Activated T-cell treated with anti-CD3 and anti-CD28 coated beads, Interleukin-2, amount 50 U/mL, for 72 hours (primary cell): ENCODE measurements at regions not wholly inside any gene's neighbourhood (a gene's known extent, or its start where the extent isn't known, plus 50 kb on each side); places are given as distances from the start of the nearest gene placed in this dataset.
"Not testable (repeated sequence)": the region's sequence is repeated elsewhere in the genome, so short reads cannot be mapped to it uniquely, and the experiment has no call there.

ENCODE experiments used
- ATAC-seq, 2 donors: fragments of 150-1000 bp; cut with Tn5 transposase; replicated peaks in 1 of 2; 2 replicates each; pipeline ENCODE4 v1.10.0; 2021; ENCODE audit warnings: moderate library complexity in 2 of 2, mild to moderate bottlenecking in 1 of 2
- DNase-seq, 2 donors: peaks; one replicate each; pipeline ENCODE4 v3.0.0; 2021 to 2022; ENCODE audit warnings: mixed read lengths in 1 of 2
- H3K27ac Mint-ChIP-seq: one replicate; pipeline ENCODE4 v1.8.0; 2022; ENCODE audit warnings: mild to moderate bottlenecking, moderate library complexity, mixed read lengths
- H3K27me3 Mint-ChIP-seq: one replicate; pipeline ENCODE4 v1.8.0; 2022; ENCODE audit warnings: low read depth, mixed read lengths
- H3K36me3 Mint-ChIP-seq, 2 donors: one replicate each; pipeline ENCODE4 v1.8.0; 2022; ENCODE audit warnings: mixed read lengths in 2 of 2, mild to moderate bottlenecking in 1 of 2; ENCODE audit not compliant: insufficient read depth in 2 of 2
- H3K4me1 Mint-ChIP-seq: one replicate; pipeline ENCODE4 v1.8.0; 2022; ENCODE audit warnings: low read depth, mixed read lengths
- H3K4me3 Mint-ChIP-seq, 2 donors: one replicate each; pipeline ENCODE4 v1.8.0; 2022; ENCODE audit warnings: mild to moderate bottlenecking in 2 of 2, mixed read lengths in 2 of 2, moderate library complexity in 2 of 2
- H3K9me3 Mint-ChIP-seq, 2 donors: one replicate each; pipeline ENCODE4 v1.8.0; 2022; ENCODE audit warnings: mixed read lengths in 2 of 2

- no peak for ATAC-seq
- Mint-ChIP-seq H3K36me3 (no peaks in the 10 kb centered on the region), H3K4me3 (no peak overlapping the region), H3K27ac (no peak overlapping the region), H3K4me1 (no peaks in the 10 kb centered on the region), H3K9me3 (peaks cover 3 to 4% of the 10 kb centered on the region in 2 donors), H3K27me3 (no peaks in the 10 kb centered on the region)
- no peak for DNase-seq
Observed at GRCh38 chr5:164317676-164318075, 812.3 kb downstream of the MAT2B start.

- DNase-seq: no peak
- no peaks in the 10 kb centered on the region for H3K4me1 Mint-ChIP-seq
- no peak for ATAC-seq
- no peaks in the 10 kb centered on the region for H3K27me3 Mint-ChIP-seq
- no peaks in the 10 kb centered on the region for H3K36me3 Mint-ChIP-seq
- no peak overlapping the region for H3K27ac Mint-ChIP-seq
- no peak overlapping the region for H3K4me3 Mint-ChIP-seq
- H3K9me3 Mint-ChIP-seq: peaks cover 2 to 4% of the 10 kb centered on the region in 2 donors
Observed at GRCh38 chr5:164319161-164319560, 813.7 kb downstream of the MAT2B start.

DNA sequence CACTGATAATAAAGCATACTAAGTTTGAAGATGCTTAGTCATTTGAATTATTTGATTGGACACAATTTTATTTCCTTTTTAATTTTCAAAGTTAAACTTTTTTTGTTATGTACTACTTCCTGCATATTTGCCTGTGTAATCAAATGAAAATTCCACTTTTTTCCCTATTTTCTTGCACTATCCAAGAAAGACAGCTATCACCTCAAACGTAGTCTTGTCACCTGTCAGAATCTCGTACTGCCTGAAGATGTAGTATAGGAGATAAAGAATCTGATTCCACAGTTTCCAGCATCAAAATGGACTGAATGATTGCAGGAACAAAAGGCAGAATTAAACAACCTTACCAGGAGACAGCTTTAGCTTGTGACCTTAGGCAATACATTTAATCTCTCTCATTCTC is 818.8 kb downstream of the MAT2B start:
- Mint-ChIP-seq H3K4me1 (no peaks in the 10 kb centered on the region), H3K27ac (no peak overlapping the region), H3K27me3 (no peaks in the 10 kb centered on the region), H3K9me3 (peaks cover 8 to 13% of the 10 kb centered on the region in 2 donors), H3K36me3 (no peaks in the 10 kb centered on the region), H3K4me3 (no peak overlapping the region)
- ATAC-seq: no peak
- no peak for DNase-seq

DNA sequence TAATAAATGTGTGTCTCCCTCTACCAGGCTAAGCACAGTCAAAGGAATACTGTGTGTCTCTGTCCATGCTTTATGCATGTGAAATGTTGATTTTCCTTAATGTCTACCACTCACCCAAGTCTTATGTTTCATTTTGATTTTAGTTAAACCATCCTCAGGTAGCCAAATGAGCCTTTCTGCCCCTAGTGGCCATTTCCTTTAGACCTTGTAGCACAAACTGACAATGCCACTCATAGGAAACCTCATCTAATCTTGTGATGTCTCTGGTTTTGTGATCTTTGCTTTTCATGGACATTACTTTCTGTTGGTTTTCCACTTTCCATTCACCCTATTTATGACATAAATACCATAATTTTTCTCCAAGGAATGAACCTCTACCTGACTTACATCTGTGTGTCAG is 820.8 kb downstream of the MAT2B start:
- Mint-ChIP-seq H3K27ac (no peak overlapping the region), H3K4me3 (no peak overlapping the region), H3K36me3 (no peaks in the 10 kb centered on the region), H3K9me3 (peaks cover 7 to 10% of the 10 kb centered on the region in 2 donors), H3K4me1 (no peaks in the 10 kb centered on the region), H3K27me3 (no peaks in the 10 kb centered on the region)
- DNase-seq: no peak
- no peak for ATAC-seq

DNA sequence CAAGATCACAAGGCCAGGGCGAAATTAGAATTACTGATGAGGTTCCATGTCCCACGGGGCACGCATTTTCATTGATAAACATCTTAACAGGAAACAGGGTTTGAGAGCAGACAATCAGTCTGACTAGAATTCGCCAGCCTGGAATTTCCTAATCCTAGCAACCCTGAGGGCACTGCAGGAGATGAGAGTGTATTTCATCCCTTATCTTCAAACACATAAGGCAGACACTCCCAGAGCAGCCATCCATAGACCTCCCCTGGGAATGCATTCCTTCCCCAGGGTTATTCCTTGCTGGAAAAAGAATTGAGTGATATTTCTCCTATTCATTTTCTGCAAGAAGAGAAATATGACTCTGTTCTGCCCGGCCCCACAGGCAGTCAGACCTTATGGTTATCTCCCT is 821.7 kb downstream of the MAT2B start:
- DNase-seq, H3K4me3 Mint-ChIP-seq, H3K27ac Mint-ChIP-seq, H3K27me3 Mint-ChIP-seq, H3K4me1 Mint-ChIP-seq, ATAC-seq, H3K36me3 Mint-ChIP-seq, H3K9me3 Mint-ChIP-seq: not testable (repeated sequence)

DNA sequence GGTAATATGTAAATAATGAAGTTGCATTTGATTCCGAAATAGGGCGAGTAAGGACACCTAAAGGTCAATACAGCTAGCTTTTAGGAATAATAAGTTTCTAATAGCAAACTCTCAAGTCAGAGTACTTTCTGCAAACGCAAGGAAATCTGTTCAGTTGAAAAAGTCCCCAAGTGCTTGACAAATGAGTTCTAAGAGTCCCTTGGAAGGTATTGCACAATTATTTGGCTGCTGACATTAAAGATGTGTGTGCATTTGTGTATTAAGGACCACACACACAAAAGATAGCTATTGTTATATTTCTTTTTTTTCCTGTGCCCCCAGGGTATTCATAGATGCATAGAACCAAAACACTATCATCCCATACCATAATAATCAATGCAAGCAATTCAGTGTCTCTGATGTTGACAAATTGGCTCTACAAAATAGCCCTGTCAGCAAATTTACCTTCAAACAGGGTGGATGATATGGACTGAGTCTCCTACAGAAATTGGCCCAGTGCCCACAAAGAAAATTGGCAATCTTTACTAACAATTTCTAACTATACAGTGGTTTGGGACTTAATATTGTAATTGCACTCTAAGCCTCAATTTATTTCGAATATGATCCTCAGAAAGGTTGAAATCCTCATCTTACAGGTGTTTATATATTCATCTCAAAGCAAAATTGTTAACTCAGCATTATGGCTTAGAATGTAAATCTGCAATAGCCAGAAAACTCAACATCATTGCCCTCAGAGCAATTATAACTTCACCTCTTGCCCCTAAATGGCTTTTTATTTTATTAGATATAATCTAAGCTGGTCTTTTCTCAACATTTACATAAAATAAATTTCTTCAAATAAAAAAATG is 827.2 kb downstream of the MAT2B start:
- DNase-seq (no peak), ATAC-seq (no peak)
- H3K27ac Mint-ChIP-seq: no peak overlapping the region
- no peak overlapping the region for H3K4me3 Mint-ChIP-seq
- H3K27me3 Mint-ChIP-seq: no peaks in the 10 kb centered on the region
- no peaks in the 10 kb centered on the region for H3K36me3 Mint-ChIP-seq
- H3K9me3 Mint-ChIP-seq: peaks cover 0 to 4% of the 10 kb centered on the region in 2 donors
- H3K4me1 Mint-ChIP-seq: no peaks in the 10 kb centered on the region

- Mint-ChIP-seq H3K9me3 (peaks cover 4 to 6% of the 10 kb centered on the region in 2 donors), H3K4me3 (no peak overlapping the region), H3K27ac (no peak overlapping the region), H3K27me3 (no peaks in the 10 kb centered on the region), H3K36me3 (peaks cover 0 to 1% of the 10 kb centered on the region in 2 donors), H3K4me1 (no peaks in the 10 kb centered on the region)
- DNase-seq (no peak), ATAC-seq (no peak)
Observed at GRCh38 chr5:164335837-164336236, 830.4 kb downstream of the MAT2B start.

DNA sequence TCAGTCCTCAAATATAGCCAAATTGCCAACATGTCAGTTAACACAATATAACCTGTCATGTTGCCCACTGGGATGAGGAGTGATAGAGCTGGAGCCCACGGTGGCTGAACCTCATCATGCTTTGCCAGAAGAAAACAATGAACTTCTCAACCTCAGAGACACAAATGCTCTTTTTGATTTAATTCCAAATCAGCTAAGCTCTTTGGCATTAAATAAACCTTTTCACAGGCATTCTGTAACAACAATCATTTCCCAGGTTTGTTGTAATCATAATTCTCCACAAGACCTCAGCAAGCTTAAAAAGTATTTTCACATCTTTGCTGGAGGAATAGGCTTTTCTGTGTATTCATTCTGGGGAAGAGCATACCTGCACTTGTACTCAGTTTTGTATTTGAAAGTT is 830.9 kb downstream of the MAT2B start:
- Mint-ChIP-seq H3K9me3 (peaks cover 4 to 6% of the 10 kb centered on the region in 2 donors), H3K27ac (no peak overlapping the region)

DNA sequence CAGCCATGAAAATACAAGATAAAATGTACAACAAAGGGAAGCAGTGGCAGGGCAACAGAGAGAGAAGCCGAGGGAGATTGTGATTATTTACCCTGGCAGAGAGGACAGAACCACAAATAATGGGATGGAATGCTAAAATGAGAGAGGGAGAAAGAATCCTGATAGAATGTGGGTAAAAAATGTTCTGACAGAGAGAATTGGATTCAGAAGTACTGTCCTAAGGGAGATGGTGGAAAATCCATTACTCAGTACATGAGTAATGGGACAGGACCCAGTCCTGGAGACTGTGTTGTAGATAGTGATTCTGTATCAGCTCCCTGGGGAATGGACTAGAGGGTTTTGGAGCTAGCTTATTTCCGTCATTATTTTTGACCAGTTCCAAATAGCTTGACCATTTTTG is 831.5 kb downstream of the MAT2B start:
- peaks cover 4 to 6% of the 10 kb centered on the region in 2 donors for H3K9me3 Mint-ChIP-seq
- no peaks in the 10 kb centered on the region for H3K4me1 Mint-ChIP-seq
- H3K36me3 Mint-ChIP-seq: peaks cover 0 to 1% of the 10 kb centered on the region in 2 donors
- ATAC-seq (no peak), DNase-seq (no peak)
- H3K27me3 Mint-ChIP-seq: no peaks in the 10 kb centered on the region
- H3K27ac Mint-ChIP-seq: no peak overlapping the region
- H3K4me3 Mint-ChIP-seq: no peak overlapping the region

More for the DNA sequence above, 830.9 kb downstream of the MAT2B start:
- no peaks in the 10 kb centered on the region for H3K27me3 Mint-ChIP-seq
- DNase-seq (no peak), ATAC-seq (no peak)
- H3K4me3 Mint-ChIP-seq: no peak overlapping the region
- H3K4me1 Mint-ChIP-seq: no peaks in the 10 kb centered on the region
- peaks cover 0 to 1% of the 10 kb centered on the region in 2 donors for H3K36me3 Mint-ChIP-seq

DNA sequence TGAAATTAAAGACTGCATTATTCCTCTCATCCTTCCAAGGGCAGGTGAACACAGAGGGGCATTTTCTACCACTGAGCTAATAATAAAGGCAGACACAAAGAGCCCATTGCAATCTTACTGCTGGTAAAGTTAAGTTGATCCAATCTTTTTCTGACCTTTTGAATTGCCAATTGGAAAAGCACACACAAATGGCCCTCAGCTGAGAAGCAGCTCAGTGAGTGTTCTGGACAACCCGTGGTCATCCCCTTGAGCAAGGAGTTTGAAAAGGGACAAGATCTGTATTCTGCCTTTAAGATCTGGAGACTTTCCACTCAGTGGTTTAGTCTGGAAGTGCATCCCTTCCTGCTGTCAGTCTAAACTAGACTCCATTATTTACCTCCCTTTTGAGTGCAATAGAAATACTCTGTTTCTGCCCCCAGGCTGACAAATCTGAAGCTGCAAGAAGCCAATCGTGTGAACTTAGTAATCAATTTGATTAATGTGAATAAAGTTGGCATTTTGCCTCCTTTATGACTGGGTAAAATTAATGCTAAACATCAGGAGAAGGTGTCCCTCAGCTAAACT is 835.7 kb downstream of the MAT2B start:
- peaks cover 4 to 6% of the 10 kb centered on the region in 2 donors for H3K9me3 Mint-ChIP-seq
- H3K27me3 Mint-ChIP-seq: no peaks in the 10 kb centered on the region
- ATAC-seq (no peak), DNase-seq (no peak)
- no peak overlapping the region for H3K27ac Mint-ChIP-seq
- H3K36me3 Mint-ChIP-seq: peaks cover 0 to 1% of the 10 kb centered on the region in 2 donors
- H3K4me1 Mint-ChIP-seq: no peaks in the 10 kb centered on the region
- no peak overlapping the region for H3K4me3 Mint-ChIP-seq

DNA sequence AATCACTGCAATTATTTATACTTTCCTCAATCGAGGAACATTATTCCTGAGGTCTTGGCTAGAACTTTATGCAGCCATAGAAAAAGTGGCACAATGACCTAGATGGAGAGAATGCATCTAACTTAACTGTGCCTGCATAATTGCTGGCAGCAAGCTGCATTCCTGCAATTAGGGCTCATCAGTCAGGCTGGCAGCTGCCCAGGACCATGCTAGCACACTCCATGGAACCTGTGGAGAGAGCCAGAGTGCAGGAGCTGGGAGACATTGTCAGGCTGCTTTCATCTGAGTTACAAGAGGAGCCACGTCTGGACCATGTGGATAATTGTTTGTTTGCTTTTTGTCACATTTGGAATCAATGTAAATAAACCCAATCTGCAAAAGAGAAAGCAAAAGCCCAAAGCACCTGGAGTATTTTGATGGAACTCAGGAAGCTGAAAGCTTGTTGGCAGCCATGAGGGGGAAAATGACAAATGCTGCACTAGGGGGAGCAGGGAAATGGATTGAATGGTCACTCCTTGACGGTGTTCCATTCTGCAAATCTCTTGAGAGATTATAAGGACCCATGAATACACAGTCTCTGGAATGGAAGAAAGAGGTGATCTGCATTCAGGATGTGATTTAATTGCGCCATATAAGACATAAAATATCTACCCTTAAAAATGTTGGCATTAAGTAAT is 839.9 kb downstream of the MAT2B start:
- DNase-seq (no peak), ATAC-seq (no peak)
- no peak overlapping the region for H3K4me3 Mint-ChIP-seq
- H3K27ac Mint-ChIP-seq: no peak overlapping the region
- H3K9me3 Mint-ChIP-seq: peaks cover 0 to 2% of the 10 kb centered on the region in 2 donors
- H3K27me3 Mint-ChIP-seq: no peaks in the 10 kb centered on the region
- no peaks in the 10 kb centered on the region for H3K36me3 Mint-ChIP-seq
- H3K4me1 Mint-ChIP-seq: no peaks in the 10 kb centered on the region

DNA sequence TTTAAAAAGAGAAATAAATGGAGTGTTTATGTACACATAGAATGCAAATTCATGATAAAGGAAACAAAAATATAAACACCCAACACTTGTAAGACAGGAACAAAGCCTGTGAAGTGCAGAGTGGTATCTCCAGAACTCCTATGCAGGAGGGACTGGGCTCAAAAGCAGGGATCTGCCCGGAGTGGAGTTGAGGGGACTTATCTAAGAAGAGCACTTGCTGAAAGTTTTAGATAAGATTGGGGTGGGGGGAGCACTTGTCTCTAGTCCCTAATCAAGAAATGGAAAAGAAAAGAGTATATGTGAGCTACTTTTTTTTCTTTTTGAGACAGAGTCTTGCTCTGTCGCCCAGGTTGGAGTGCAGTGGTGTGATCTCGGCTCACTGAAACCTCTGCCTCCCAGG is 840.4 kb downstream of the MAT2B start:
- Mint-ChIP-seq H3K27me3 (no peaks in the 10 kb centered on the region), H3K9me3 (peaks cover 2% of the 10 kb centered on the region in 2 donors), H3K4me1 (no peaks in the 10 kb centered on the region), H3K36me3 (no peaks in the 10 kb centered on the region), H3K27ac (no peak overlapping the region), H3K4me3 (no peak overlapping the region)
- ATAC-seq (no peak), DNase-seq (no peak)

- no peaks in the 10 kb centered on the region for H3K36me3 Mint-ChIP-seq
- no peak overlapping the region for H3K27ac Mint-ChIP-seq
- no peak overlapping the region for H3K4me3 Mint-ChIP-seq
Observed at GRCh38 chr5:164346785-164347630, 841.6 kb downstream of the MAT2B start.

More at GRCh38 chr5:164346785-164347630, 841.6 kb downstream of the MAT2B start:
- no peaks in the 10 kb centered on the region for H3K27me3 Mint-ChIP-seq
- no peak for DNase-seq
- ATAC-seq: no peak
- H3K4me1 Mint-ChIP-seq: no peaks in the 10 kb centered on the region
- H3K9me3 Mint-ChIP-seq: peaks cover 2% of the 10 kb centered on the region in 2 donors
